Endothelial cell of umbilical vein (primary cell): ENCODE measurements at regions not wholly inside any gene's neighbourhood (a gene's known extent, or its start where the extent isn't known, plus 50 kb on each side); places are given as distances from the start of the nearest gene placed in this dataset.

Experiments
- EZH2 ChIP-seq: IDR thresholded peaks from 2 replicates; pipeline ENCODE4 v1.6.1; 2012; ENCODE audit warnings: borderline replicate concordance, low read depth, mild to moderate bottlenecking, moderate library complexity, low read length, inconsistent platforms; ENCODE audit not compliant: severe bottlenecking
- JUN ChIP-seq: IDR thresholded peaks from 2 replicates; pipeline ENCODE4 v1.6.1; 2011; ENCODE audit warnings: borderline replicate concordance, low read depth; ENCODE audit not compliant: insufficient read length, insufficient read depth
- POLR2A ChIP-seq: IDR thresholded peaks from 2 replicates; pipeline ENCODE4 v1.6.1; 2012; ENCODE audit warnings: low read depth, mild to moderate bottlenecking, control low read depth, low read length
- POLR2AphosphoS5 ChIP-seq: IDR thresholded peaks from 2 replicates; pipeline ENCODE4 v1.6.1; 2012; ENCODE audit warnings: low read depth, mild to moderate bottlenecking, control low read depth, low read length, moderate library complexity; ENCODE audit not compliant: insufficient read depth
- TF ChIP-seq, protein P1 (sequence below), 2 donors: IDR thresholded peaks; 1 replicate in 1 of 2; 2 replicates in 1 of 2; pipeline ENCODE4 v1.5.1; 2011; ENCODE audit warnings: low read length in 2 of 2, mild to moderate bottlenecking in 2 of 2, moderate library complexity in 2 of 2, control low read depth in 1 of 2, inconsistent platforms in 1 of 2, low read depth in 1 of 2; ENCODE audit not compliant: insufficient read depth in 1 of 2; ENCODE audit errors: extremely low read depth in 1 of 2

DNA sequence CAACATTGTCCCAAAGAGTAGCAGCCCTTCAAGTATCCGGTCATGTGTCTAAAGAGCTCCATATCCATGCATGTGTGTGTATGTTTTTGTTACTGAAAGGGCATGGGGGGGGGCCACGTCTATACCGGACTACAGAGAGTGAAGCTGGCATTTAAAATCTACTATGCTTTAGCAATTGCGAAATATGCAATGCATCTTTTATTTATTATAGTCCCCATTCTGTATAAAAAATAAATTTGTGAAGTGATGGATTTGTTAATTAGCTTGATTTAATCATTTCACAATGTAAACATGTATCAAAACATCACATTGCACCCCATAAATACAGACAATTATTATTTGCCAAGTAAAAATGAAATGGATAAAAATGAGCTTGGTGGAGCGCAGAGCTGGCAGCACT lies 149.4 kb upstream of the ID2 start:
- TF ChIP-seq, protein P1, sequence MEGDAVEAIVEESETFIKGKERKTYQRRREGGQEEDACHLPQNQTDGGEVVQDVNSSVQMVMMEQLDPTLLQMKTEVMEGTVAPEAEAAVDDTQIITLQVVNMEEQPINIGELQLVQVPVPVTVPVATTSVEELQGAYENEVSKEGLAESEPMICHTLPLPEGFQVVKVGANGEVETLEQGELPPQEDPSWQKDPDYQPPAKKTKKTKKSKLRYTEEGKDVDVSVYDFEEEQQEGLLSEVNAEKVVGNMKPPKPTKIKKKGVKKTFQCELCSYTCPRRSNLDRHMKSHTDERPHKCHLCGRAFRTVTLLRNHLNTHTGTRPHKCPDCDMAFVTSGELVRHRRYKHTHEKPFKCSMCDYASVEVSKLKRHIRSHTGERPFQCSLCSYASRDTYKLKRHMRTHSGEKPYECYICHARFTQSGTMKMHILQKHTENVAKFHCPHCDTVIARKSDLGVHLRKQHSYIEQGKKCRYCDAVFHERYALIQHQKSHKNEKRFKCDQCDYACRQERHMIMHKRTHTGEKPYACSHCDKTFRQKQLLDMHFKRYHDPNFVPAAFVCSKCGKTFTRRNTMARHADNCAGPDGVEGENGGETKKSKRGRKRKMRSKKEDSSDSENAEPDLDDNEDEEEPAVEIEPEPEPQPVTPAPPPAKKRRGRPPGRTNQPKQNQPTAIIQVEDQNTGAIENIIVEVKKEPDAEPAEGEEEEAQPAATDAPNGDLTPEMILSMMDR (IDR thresholded peaks at IDR 0.05; ENCODE audit: extremely low read depth in 1 of 2, insufficient read depth in 1 of 2, low read depth in 1 of 2, low read length in 2 of 2) = no peak
- TF ChIP-seq JUN (no peak), POLR2A (no peak), POLR2AphosphoS5 (no peak), EZH2 (no peak)
